ENCODE measurements at regions not wholly inside any gene's neighbourhood (a gene's known extent, or its start where the extent isn't known, plus 50 kb on each side); places are given as distances from the start of the nearest gene placed in this dataset.

GRCh38 chr5:20434786-20435185 is 446.8 kb upstream of the CDH18 start:
- no peak for TF ChIP-seq CTCF (IDR thresholded peaks at IDR 0.05)
- TF ChIP-seq POLR2A (IDR thresholded peaks at IDR 0.05), result no peak
- TF ChIP-seq EP300 (IDR thresholded peaks at IDR 0.05; ENCODE audit: low read depth), result no peak

Data from transverse colon (tissue), 3 donors.